ENCODE measurements at regions not wholly inside any gene's neighbourhood (a gene's known extent, or its start where the extent isn't known, plus 50 kb on each side); places are given as distances from the start of the nearest gene placed in this dataset.
"Not testable (repeated sequence)": the region's sequence is repeated elsewhere in the genome, so short reads cannot be mapped to it uniquely, and the experiment has no call there.

DNA sequence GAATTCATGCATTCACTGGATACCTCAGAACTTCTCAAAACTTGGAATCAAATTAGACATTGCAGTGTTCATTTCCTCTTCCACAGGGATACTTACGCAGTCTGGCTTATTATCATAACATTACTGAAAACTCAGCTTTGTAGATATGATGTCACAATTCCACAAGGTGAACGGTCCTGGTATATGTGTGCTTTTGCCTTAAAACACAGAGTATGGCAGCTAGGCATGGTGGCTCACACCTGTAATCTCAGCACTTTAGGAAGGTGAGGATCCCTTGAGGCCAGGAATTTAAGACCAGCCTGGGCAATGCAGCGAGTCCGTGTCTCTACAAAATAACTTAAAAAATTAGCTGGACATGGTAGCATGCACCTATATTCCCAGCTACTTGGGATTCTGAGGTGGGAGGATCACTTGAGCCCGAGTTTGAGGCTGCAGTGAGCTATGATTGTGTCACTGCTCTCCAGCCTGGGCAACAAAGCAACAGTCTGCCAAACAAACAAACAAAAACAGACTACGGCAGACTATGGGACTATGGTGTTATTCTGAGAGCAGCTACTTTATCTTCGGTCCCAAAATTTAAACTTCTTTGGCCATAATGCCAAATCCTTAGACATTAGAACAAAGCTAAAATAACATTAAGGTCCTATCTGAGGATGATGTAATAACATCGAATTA is 1191.9 kb upstream of the SLC39A10 start:
- DNase-seq, result no peak

DNA sequence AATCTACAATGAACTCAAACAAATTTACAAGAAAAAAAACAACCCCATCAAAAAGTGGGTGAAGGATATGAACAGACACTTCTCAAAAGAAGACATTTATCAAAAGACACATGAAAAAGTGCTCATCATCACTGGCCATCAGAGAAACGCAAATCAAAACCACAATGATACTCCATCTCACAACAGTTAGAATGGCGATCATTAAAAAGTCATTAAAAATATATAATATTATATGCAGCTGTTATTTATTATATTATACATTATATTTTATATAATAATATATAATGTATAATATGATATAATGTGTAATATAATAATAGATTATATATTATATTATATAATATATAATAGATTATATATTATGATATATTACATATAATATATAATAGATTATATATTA is 1194.1 kb upstream of the SLC39A10 start:
- not testable (repeated sequence) for DNase-seq

GRCh38 chr2:194455358-194455757 is 1201.7 kb upstream of the SLC39A10 start:
- DNase-seq, result no peak

- DNase-seq, result no peak
These were observed 1204.5 kb upstream of the SLC39A10 start for GRCh38 chr2:194452504-194452903.

- no peak for DNase-seq
These were observed 1211.8 kb upstream of the SLC39A10 start for GRCh38 chr2:194445226-194445625.

DNA sequence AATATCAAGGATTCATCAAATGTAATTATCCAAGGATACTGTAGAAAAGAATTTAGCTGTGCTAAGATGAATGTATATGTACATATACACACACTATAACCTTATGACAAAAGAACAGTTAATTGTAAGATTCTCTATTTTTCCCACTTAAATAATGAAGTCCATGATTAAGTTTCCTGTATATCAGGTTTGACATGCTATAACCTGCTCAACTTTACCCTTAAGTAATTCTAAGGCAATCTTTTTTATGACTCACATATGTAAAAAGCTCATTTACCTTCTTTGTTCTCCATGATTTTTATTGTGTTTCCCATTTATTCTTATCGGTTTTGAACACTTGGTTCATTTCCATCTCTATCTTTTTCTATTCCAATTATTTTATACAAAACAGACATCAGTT is 1213.1 kb upstream of the SLC39A10 start:
- no peak for DNase-seq

- DNase-seq, result no peak
These were observed 1232.3 kb upstream of the SLC39A10 start for GRCh38 chr2:194424683-194425209.

- no peak for DNase-seq
These were observed 1245.8 kb upstream of the SLC39A10 start for GRCh38 chr2:194411221-194411620.

DNA sequence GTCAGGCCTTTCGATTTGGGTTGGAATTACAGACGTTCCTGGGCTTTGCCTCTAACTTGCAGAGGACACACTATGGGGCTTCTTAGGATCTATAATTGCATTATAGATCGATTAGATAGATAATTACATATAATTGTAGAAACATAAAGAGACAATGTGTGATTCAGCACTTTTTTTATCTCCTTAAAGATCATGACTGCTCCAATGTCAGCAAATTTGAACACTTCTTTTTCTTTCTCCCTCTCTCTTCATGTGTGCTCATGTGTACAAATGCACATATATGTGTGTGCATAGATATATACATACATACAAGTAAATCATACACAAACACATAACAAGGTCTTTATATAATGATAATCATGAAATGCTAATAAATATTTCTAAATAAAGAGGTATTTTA is 1261.2 kb upstream of the SLC39A10 start:
- DNase-seq, result no peak

DNA sequence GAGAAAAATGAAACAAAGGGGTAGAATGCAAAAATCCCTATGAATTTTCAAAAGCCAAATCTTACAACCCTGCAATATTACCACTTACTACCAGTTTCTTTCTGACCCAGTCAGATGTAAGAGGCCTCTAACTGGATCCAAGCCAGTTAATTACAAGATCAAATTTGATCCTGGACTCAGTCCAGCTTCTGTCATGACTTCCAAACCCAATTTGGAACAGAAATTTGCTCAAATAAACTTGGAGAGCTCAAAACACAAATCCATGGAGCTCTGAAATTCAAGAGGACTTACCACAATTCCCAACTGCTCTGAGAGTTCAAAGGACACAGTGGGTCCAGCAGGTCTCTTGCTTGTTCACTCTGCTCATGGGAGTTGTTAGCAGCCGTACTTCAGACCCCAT is 1271.7 kb upstream of the SLC39A10 start:
- no peak for DNase-seq

GRCh38 chr2:194383401-194383800 is 1273.6 kb upstream of the SLC39A10 start:
- DNase-seq, result no peak

- no peak for DNase-seq
These were observed 1274.8 kb upstream of the SLC39A10 start for GRCh38 chr2:194382221-194382620.

DNA sequence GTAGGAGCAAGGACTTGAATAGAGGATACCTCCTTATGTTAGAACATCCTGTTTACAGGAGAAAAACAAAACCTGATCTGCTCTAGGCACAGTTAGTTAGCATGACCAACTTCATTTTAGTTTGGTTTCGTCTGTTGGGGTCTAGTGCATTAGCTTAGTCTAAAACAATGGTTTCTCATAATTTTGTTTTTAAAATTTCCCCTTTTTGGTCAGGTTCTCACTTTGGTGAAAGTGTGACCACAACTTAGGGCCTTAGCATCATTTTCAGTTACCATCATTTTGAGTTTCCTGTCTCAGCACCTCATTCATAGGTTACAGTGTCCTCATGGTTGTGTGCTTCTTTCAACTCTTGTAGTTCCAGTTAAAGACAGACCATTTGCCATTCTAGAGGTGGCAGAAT is 1277.0 kb upstream of the SLC39A10 start:
- no peak for DNase-seq

DNA sequence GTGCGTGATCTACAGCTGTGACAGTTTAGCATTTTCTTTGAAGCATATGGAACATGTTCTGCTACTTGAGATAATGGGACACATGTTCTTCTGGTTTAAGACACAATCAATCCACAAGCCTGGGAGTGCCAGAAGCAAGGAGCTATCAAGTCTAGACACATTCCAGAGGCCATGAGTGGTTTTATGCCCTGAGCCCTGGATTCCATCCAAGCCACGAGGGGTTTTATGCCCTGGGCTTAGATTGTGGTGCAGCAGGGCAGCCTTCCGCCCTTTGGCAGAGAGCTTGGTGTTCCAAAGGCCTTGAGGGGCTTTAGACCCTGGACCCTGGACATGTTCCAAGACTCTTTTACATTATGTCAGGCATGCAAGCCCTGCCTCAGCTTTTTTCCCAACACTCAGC is 1289.6 kb upstream of the SLC39A10 start:
- DNase-seq, result not testable (repeated sequence)

- no peak for DNase-seq
These were observed 1293.1 kb upstream of the SLC39A10 start for GRCh38 chr2:194363878-194364277.

- no peak for DNase-seq
These were observed 1293.7 kb upstream of the SLC39A10 start for GRCh38 chr2:194363295-194363694.

DNA sequence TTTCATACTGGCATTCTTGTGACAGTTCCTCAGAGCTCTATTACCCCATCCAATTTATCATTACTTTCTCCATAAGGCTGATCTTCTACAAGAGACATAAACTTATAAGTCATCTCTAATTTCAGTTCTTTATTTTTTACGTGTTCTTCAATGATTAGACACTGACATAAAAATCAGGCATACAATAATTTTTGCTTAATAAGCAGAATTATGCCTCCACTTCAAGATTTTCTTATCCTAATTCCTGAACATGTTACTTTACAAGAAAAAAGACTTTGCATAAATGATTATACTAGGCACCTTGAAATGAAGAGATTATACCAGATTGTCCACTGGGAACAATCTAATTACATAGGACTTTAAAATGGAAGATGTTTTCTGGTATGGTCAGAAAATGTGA is 1304.5 kb upstream of the SLC39A10 start:
- no peak for DNase-seq

GRCh38 chr2:194346193-194346592 is 1310.8 kb upstream of the SLC39A10 start:
- peak; percentile 70 for DNase-seq

DNA sequence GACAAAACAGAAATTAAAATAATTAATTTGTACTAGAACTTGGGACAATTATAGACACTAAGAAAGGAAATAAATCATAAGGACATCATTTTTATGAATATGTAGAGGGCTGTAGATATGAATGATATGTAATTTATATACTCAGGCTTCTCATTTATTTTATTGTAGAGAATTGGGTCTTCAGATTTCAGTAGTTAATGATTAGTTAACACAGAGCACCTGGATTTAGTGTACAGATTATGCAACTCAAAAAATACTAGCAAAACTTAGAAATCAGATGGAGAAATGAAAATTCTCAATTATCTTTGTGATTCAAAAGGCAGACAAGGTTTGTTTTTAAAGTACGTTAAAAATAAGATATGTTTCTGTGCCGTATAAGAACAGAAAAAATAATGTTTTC is 1311.7 kb upstream of the SLC39A10 start:
- no peak for DNase-seq

DNA sequence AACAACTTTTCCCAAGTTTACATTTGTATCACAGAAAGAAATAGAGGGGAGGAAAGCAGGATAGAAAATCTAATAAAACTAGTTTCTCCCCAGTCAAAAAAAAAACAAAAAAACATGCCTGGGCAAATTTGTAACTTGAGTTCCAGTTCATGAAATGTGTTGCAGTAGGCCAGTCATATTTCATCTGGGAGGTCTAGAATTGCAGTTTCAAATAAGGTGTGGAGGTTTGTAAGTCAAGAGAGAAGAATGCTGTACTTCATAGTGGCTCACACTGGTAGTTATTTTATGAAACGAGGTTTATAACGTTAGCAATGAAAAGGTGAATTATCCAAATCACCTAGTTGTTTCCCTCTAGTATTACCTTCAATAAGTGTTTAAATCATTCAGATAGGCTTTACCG is 1313.9 kb upstream of the SLC39A10 start:
- no peak for DNase-seq

DNA sequence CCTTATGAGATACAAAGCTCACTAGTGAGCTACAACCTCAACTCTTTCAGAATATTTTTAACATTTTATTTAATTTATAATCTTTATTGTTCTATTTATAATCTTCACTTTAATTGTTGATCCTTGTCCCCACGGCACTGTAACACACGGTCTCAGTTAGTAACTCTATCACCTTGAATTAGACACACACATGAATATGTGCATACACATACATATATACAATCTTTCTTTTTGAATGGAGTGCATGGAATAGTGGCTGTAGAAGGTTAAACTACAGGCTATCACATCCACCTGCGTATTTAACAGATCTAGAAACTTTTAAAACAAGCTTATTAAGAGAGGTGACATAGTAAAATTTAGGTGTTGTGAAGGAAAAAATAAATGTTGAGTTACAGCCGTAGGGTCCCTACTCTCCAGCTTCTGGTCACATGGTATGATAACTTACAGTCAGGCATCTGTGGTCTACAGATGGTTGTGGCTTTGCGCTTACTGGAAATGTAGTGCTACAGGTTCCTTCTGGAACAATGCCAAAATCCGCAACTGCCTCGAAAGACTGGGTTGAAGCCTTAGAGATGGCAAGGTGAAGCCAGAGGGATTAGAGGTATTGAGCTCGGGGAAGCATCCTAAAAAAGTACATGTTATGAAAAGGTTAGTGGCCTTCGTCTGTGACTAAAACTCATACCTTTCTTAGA is 1324.1 kb upstream of the SLC39A10 start:
- DNase-seq, result no peak

DNA sequence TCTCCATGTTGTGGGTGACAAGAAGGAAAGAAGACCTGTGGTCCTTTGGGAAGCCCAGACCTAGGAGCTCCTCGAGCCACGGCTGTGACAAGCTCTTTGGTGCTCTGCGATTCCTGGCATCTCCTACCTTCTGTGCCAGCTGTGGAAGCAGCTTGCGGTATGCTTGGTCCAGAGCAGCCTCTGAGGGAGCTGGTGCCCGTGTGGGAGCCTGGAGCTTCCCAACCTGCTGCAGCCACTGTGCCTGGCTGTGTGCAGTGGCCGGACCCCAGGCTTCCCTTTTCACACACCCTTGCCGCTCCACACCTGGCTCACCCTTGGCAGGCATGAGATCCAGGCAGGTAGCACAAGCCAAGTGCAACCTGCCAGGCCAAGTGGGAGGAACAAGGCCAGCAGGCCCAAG is 1328.6 kb upstream of the SLC39A10 start:
- no peak for DNase-seq

DNA sequence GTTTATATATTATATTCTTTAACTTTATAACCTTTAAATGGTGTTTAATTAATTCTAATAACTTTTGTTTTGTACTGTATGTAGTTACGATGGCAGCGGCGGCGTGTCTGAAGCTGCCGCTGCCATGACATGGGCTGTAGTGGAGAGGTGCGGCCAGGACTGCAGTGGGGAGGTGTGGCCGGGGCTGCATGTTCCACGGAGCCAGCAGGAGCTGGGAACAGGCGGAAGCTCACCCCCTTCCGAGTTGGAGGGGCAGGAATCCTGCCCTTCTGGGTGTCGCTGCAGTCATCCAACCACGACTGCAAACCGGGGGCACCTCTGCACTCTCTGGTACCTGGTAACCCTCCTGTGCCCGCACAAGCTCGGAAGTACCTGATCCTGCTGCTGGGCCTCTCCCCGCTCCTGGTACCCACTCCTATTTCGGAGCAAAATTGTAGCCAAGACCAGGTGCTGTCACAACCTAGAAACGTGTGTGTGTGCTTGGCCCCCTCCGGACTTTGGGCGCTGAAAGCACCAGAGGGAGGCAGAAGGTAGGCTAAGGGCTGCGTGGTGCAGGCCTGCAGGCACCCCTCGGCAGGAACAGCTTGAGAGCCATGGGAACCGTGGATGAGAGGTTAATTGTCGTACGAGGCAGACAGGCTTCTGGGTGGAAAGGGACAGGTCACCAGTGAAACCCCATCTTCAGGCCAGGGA is 1329.7 kb upstream of the SLC39A10 start:
- no peak for DNase-seq

DNA sequence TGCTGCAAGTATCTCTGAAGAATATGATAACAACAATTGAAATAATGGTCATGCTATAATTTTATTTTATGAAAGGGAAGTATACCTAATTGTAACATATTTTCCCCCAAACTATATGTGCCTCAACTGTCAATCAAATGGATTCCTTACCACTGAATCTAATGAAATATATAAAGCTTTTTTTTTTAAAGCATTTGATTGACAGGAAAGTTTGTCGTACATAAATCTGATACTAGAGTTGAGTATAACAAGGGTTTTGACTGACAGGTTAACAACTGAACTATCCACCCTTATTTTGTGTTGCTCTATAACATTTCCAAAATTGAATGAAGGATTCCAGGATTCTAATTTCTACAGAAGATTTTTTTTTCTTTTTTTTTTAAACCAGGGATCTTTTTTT is 1333.3 kb upstream of the SLC39A10 start:
- no peak for DNase-seq

Data from NCI-H1436 (cell line).